Gastroesophageal sphincter (tissue), 4 donors: ENCODE measurements at regions not wholly inside any gene's neighbourhood (a gene's known extent, or its start where the extent isn't known, plus 50 kb on each side); places are given as distances from the start of the nearest gene placed in this dataset.
A peak's percentile ranks its signal among the peaks of the same experiment; 100 is the strongest.
"Not testable (repeated sequence)": the region's sequence is repeated elsewhere in the genome, so short reads cannot be mapped to it uniquely, and the experiment has no call there.

Experiments used
- ATAC-seq: fragments of 150-250 bp; one replicate; pipeline ENCODE4 v1.9.1; 2016; ENCODE audit warnings: mild to moderate bottlenecking, moderate library complexity
- H3K27ac ChIP-seq, 4 donors: fragments of 200-600 bp; sonication (generic) in 3 of 4; 1 replicate in 3 of 4; 2 replicates in 1 of 4; pipeline ENCODE4 v1.5.1; 2016 to 2019
- H3K27me3 ChIP-seq: fragments of 200-600 bp; sonication (generic); one replicate; pipeline ENCODE4 v1.5.1; 2019
- H3K36me3 ChIP-seq, 2 donors: fragments of 200-600 bp; sonication (generic); one replicate each; pipeline ENCODE4 v1.5.1; 2019; ENCODE audit warnings: control low read depth in 1 of 2
- H3K4me1 ChIP-seq, 3 donors: fragments of 200-600 bp; sonication (generic); 1 replicate in 2 of 3; 2 replicates in 1 of 3; pipeline ENCODE4 v1.5.1; 2016 to 2019; ENCODE audit warnings: control low read depth in 2 of 3
- H3K4me3 ChIP-seq, 2 donors: fragments of 200-600 bp; sonication (generic); one replicate each; pipeline ENCODE4 v1.5.1; 2019; ENCODE audit warnings: mild to moderate bottlenecking in 1 of 2, moderate library complexity in 1 of 2
- H3K9me3 ChIP-seq, 3 donors: fragments of 200-600 bp; sonication (generic); one replicate each; pipeline ENCODE4 v1.5.1; 2017 to 2019; ENCODE audit warnings: control low read depth in 2 of 3
- EP300 ChIP-seq: sonication (generic); formaldehyde crosslinking; IDR thresholded peaks from one replicate; pipeline ENCODE4 v1.6.1; 2017; ENCODE audit warnings: antibody characterized with exemption, mild to moderate bottlenecking
- POLR2A ChIP-seq, 2 donors: fragments of 450-650 bp; IDR thresholded peaks; one replicate each; pipeline ENCODE4 v1.6.1; 2017; ENCODE audit warnings: antibody characterized with exemption in 2 of 2, mild to moderate bottlenecking in 2 of 2, moderate library complexity in 1 of 2
- POLR2AphosphoS5 ChIP-seq: sonication (generic); formaldehyde crosslinking; IDR thresholded peaks from one replicate; pipeline ENCODE4 v1.6.1; 2017; ENCODE audit warnings: antibody characterized with exemption
- WGBS, 2 donors: methylation state at CpG; one replicate each; pipeline ENCODE4 v1.1.5; 2018; ENCODE audit warnings: low coverage in 1 of 2; 5-methylcytosine and 5-hydroxymethylcytosine counted together
- TF ChIP-seq, protein P1 (sequence below), 4 experiments: fragments of 200-600 bp in 2 of 4; fragments of 450-650 bp in 2 of 4; sonication (generic) in 1 of 4; IDR thresholded peaks; one replicate each; pipeline ENCODE4 v1.5.1; 2017 to 2019; ENCODE audit warnings: antibody characterized with exemption in 4 of 4, mild to moderate bottlenecking in 2 of 4, moderate library complexity in 2 of 4

DNA sequence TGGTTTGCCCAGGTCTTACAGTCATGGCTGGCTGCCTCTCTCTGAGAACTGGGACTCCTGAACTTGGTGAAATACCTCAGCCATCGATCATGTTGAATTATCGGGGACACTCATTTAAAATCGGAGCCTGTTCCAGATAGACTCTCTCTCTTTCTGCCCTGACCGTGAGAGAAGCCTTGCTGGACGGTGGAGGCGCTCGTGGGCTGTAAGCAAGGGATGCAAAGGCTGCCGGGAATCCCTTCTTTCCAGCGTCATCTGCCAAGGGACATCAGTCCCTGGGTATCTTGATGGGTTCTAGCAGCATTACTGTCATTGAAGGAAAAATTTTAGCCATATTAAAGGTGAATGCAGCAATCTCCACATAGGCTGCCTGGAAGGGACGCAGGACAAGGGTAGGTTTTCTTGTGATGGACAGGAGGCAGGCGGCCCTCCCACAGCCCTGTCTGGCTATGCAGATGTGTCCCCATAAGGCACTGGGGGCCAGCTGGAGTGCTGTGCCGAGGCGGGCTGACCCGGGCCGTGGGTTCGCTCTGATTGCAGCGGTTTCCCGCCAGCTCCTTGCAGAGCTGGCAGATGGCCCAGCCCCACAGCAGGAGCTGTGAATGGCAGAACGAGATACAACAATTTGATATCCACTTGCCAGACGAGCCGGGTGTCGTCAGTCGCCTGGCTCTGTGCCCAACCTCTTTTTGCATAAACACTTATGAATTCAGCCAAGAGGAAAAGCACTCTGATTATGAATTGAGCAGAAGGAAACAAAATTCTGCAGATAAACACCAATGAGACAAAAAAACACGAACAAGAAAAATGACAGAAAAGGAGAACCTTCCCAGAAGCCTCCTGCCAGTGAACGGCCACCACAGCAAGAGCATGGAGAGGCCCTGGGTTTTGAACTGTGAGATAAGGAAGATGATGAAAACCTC is 151.9 kb upstream of the ALDH3B2 start:
- not testable (repeated sequence) for H3K27ac ChIP-seq, H3K36me3 ChIP-seq, ATAC-seq, H3K9me3 ChIP-seq
- WGBS, 2 donors: 5 to 40% methylated on average over 6 to 13 of the region's 25 CpGs
- peak; percentile 12 for TF ChIP-seq POLR2AphosphoS5
- Histone ChIP-seq H3K4me3 (peak overlapping the region in 1 of 2 donors; percentile 20), H3K27me3 (peaks cover 18% of the 10 kb centered on the region), H3K4me1 (peaks cover 0 to 13% (median 0%) of the 10 kb centered on the region in 3 donors)

GRCh38 chr11:67824861-67825260 is 150.4 kb upstream of the ALDH3B2 start:
- H3K4me1 ChIP-seq: peaks cover 0 to 13% (median 0%) of the 10 kb centered on the region in 3 donors
- not testable (repeated sequence) for H3K4me3 ChIP-seq, H3K36me3 ChIP-seq, ATAC-seq, H3K27ac ChIP-seq, H3K9me3 ChIP-seq
- 80% methylated on average over 2 of the region's 3 CpGs; no CpG with 5 or more reads in 1 of the 2 donors for whole genome bisulfite sequencing, 2 donors
- H3K27me3 ChIP-seq: peaks cover 18% of the 10 kb centered on the region

DNA sequence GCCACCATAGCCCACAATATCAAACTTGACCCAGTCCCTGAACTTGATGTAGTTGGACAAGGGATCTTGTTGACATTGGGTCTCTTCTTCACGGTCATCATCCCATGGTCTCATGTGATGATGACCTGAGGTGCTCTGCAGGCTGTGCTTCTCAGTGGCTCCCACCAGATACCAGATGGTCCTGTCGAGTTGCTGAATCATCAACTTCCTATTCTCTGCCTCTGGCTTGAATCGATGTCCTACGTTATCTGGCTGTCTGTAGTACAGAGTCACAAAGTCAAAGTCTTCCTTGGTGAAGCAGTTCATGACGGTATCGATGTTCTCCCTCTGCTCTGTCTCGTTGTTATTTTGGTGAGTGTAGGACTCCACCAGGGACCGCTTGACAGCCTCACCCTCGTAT is 145.7 kb upstream of the ALDH3B2 start:
- no peaks in the 10 kb centered on the region for H3K9me3 ChIP-seq
- H3K36me3 ChIP-seq: no peaks in the 10 kb centered on the region
- 65% methylated on average over 2 to 5 of the region's 9 CpGs for WGBS, 2 donors
- no peak overlapping the region for H3K4me3 ChIP-seq
- H3K27ac ChIP-seq: no peak overlapping the region
- no peak for ATAC-seq
- TF ChIP-seq EP300 (no peak), POLR2A (IDR thresholded peaks at IDR 0.05) (no peak), POLR2AphosphoS5 (no peak)
- TF ChIP-seq, protein P1, sequence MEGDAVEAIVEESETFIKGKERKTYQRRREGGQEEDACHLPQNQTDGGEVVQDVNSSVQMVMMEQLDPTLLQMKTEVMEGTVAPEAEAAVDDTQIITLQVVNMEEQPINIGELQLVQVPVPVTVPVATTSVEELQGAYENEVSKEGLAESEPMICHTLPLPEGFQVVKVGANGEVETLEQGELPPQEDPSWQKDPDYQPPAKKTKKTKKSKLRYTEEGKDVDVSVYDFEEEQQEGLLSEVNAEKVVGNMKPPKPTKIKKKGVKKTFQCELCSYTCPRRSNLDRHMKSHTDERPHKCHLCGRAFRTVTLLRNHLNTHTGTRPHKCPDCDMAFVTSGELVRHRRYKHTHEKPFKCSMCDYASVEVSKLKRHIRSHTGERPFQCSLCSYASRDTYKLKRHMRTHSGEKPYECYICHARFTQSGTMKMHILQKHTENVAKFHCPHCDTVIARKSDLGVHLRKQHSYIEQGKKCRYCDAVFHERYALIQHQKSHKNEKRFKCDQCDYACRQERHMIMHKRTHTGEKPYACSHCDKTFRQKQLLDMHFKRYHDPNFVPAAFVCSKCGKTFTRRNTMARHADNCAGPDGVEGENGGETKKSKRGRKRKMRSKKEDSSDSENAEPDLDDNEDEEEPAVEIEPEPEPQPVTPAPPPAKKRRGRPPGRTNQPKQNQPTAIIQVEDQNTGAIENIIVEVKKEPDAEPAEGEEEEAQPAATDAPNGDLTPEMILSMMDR (IDR thresholded peaks at IDR 0.05): no peak
- peaks cover 23% of the 10 kb centered on the region for H3K27me3 ChIP-seq
- H3K4me1 ChIP-seq: no peaks in the 10 kb centered on the region

DNA sequence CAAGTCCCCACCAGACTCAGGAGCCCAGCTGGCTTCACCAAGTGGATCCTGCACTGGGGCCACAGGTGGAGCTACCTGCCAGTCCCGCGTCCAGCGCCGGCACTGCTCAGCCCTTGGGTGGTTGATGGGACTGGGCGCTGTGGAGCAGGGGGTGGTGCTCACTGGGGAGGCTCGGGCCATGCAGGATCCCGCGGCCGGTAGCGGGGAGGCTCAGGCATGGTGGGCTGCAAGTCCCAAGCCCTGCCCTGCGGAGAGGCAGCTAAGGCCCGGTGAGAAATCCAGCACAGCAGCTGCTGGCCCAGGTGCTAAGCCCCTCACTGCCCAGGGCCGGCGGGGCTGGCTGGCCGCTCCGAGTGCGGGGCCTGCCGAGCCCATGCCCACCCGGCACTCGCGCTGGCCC is 143.1 kb upstream of the ALDH3B2 start:
- not testable (repeated sequence) for H3K4me1 ChIP-seq, ATAC-seq, H3K4me3 ChIP-seq, H3K9me3 ChIP-seq, H3K27ac ChIP-seq, H3K36me3 ChIP-seq
- no CpG with 5 or more reads among the region's 21 CpGs for WGBS, 2 donors
- peaks cover 29% of the 10 kb centered on the region for H3K27me3 ChIP-seq

DNA sequence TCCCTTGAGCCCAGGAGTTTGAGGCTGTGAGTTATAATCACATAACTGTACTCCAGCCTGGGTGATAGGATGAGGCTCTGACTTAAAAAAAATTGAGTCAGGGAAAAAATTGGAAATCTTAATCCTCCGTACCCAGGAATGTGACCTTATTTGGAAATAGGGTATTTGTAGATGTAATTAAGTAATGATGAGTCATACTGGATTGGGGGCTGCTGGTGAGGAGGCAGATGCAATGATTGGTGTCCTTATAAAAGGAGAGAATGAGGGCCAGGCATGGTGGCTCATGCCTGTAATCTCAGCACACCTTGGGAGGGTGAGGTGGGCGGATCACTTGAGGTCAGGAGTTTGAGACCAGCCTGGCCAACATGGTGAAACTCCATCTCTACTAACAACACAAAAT is 134.9 kb upstream of the ALDH3B2 start:
- ATAC-seq, H3K4me3 ChIP-seq, H3K9me3 ChIP-seq, H3K36me3 ChIP-seq, H3K27me3 ChIP-seq, H3K27ac ChIP-seq: not testable (repeated sequence)
- 71 to 80% methylated on average over 2 of the region's 2 CpGs for WGBS, 2 donors
- peaks cover 0 to 14% (median 0%) of the 10 kb centered on the region in 3 donors for H3K4me1 ChIP-seq

DNA sequence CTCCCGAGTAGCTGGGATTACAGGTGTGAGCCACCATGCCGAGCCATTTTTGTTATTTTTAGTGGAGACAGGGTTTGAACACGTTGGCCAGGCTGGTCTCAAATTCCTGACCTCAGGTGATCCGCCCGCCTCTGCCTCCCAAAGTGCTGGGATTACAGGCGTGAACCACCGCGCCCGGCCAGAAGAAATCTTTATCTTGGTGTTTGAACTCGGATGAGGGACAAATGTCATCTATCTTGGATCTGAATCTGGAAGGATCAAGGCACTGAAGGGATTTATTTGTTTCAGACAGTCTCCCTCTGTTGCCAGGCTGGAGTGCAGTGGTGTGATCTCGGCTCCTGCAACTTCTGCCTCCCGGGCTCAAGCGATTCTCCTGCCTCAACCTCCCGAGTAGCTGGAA is 133.5 kb upstream of the ALDH3B2 start:
- ATAC-seq, H3K9me3 ChIP-seq, H3K36me3 ChIP-seq, H3K27ac ChIP-seq, H3K4me3 ChIP-seq, H3K27me3 ChIP-seq: not testable (repeated sequence)
- peaks cover 0 to 16% (median 0%) of the 10 kb centered on the region in 3 donors for H3K4me1 ChIP-seq
- 90% methylated on average over 5 of the region's 14 CpGs; no CpG with 5 or more reads in 1 of the 2 donors for WGBS, 2 donors

- peaks cover 0 to 16% (median 0%) of the 10 kb centered on the region in 3 donors for H3K4me1 ChIP-seq
- not testable (repeated sequence) for H3K27me3 ChIP-seq, H3K9me3 ChIP-seq, ATAC-seq, H3K36me3 ChIP-seq
- 20 to 40% methylated on average over 4 to 6 of the region's 8 CpGs for WGBS, 2 donors
- H3K4me3 ChIP-seq: peak overlapping the region; percentile 50 to 66
- peak overlapping the region in 3 of 4 donors; percentile 85 to 88 (median 88) for H3K27ac ChIP-seq
These were observed 132.4 kb upstream of the ALDH3B2 start for GRCh38 chr11:67806728-67807235.

GRCh38 chr11:67806183-67806582 is 131.8 kb upstream of the ALDH3B2 start:
- not testable (repeated sequence) for H3K36me3 ChIP-seq, ATAC-seq, H3K9me3 ChIP-seq, H3K27me3 ChIP-seq
- Histone ChIP-seq H3K27ac (peak overlapping the region; percentile 65 to 88 (median 86)), H3K4me3 (peak overlapping the region; percentile 50 to 66), H3K4me1 (peaks cover 0 to 16% (median 0%) of the 10 kb centered on the region in 3 donors)
- no CpG with 5 or more reads among the region's 26 CpGs for WGBS, 2 donors
